CD4-positive, alpha-beta memory T cell (primary cell): ENCODE measurements at regions not wholly inside any gene's neighbourhood (a gene's known extent, or its start where the extent isn't known, plus 50 kb on each side); places are given as distances from the start of the nearest gene placed in this dataset.

Source experiments
- CTCF ChIA-PET: fragments of 350-600 bp; sonication (Branson Sonifier 250); formaldehyde crosslinking; loops from one replicate; lab custom pipeline; 2021; ENCODE audit warnings: inconsistent platforms; ENCODE audit not compliant: partially characterized antibody; lab: Charles Lee
- POLR2A ChIA-PET: fragments of 350-600 bp; sonication (Branson Sonifier 250); formaldehyde crosslinking; loops from one replicate; lab custom pipeline; 2021; ENCODE audit not compliant: partially characterized antibody; lab: Charles Lee
- DNase-seq, 5 donors: peaks; one replicate each; pipeline versions ENCODE4 v3.0.0 to v3.0.0-alpha.2; 2020 to 2022; ENCODE audit warnings: mixed read lengths in 1 of 5
- H3K27ac ChIP-seq: one replicate; pipeline ENCODE4 v1.7.0; 2013; ENCODE audit warnings: low read depth, low read length
- H3K27me3 ChIP-seq: 2 replicates; pipeline ENCODE4 v1.7.0; 2013; ENCODE audit warnings: mild to moderate bottlenecking, low read length, moderate library complexity; ENCODE audit not compliant: insufficient read depth
- H3K36me3 ChIP-seq: 2 replicates; pipeline ENCODE4 v1.7.0; 2013; ENCODE audit warnings: mild to moderate bottlenecking, low read length, moderate library complexity; ENCODE audit not compliant: insufficient read depth
- H3K4me1 ChIP-seq: 2 replicates; pipeline ENCODE4 v1.7.0; 2013; ENCODE audit warnings: mild to moderate bottlenecking, low read length, moderate library complexity; ENCODE audit not compliant: insufficient read depth
- H3K4me3 ChIP-seq, 2 donors: one replicate each; pipeline ENCODE4 v1.7.0; 2013; ENCODE audit warnings: low read length in 2 of 2, mild to moderate bottlenecking in 1 of 2
- H3K9me3 ChIP-seq, 2 donors: one replicate each; pipeline ENCODE4 v1.7.0; 2013; ENCODE audit warnings: low read length in 2 of 2, control low read depth in 1 of 2; ENCODE audit not compliant: control insufficient read depth in 1 of 2
- H3K27ac Mint-ChIP-seq, 7 donors: one replicate each; pipeline ENCODE4 v1.8.0; 2020 to 2021; ENCODE audit warnings: mixed read lengths in 7 of 7, mild to moderate bottlenecking in 6 of 7, inconsistent platforms in 3 of 7, moderate library complexity in 3 of 7
- H3K27me3 Mint-ChIP-seq, 2 donors: one replicate each; pipeline ENCODE4 v1.8.0; 2020 to 2021; ENCODE audit warnings: mixed read lengths in 2 of 2
- H3K36me3 Mint-ChIP-seq, 2 donors: one replicate each; pipeline ENCODE4 v1.8.0; 2020 to 2021; ENCODE audit warnings: mixed read lengths in 2 of 2, inconsistent platforms in 1 of 2, mild to moderate bottlenecking in 1 of 2
- H3K4me1 Mint-ChIP-seq, 4 donors: one replicate each; pipeline ENCODE4 v1.8.0; 2020 to 2021; ENCODE audit warnings: mixed read lengths in 4 of 4, mild to moderate bottlenecking in 1 of 4
- H3K4me3 Mint-ChIP-seq, 8 donors: one replicate each; pipeline ENCODE4 v1.8.0; 2020 to 2021; ENCODE audit warnings: mixed read lengths in 8 of 8, mild to moderate bottlenecking in 7 of 8, moderate library complexity in 6 of 8, inconsistent platforms in 3 of 8
- H3K9me3 Mint-ChIP-seq, 8 donors: one replicate each; pipeline ENCODE4 v1.8.0; 2020 to 2021; ENCODE audit warnings: mixed read lengths in 8 of 8, mild to moderate bottlenecking in 5 of 8, inconsistent platforms in 3 of 8, moderate library complexity in 1 of 8
- intact Hi-C: fragments of 100-400 bp; cut with micrococcal nuclease; formaldehyde crosslinking; loops from one replicate; pipeline ENCODE4 v1.15.1; 2023

DNA sequence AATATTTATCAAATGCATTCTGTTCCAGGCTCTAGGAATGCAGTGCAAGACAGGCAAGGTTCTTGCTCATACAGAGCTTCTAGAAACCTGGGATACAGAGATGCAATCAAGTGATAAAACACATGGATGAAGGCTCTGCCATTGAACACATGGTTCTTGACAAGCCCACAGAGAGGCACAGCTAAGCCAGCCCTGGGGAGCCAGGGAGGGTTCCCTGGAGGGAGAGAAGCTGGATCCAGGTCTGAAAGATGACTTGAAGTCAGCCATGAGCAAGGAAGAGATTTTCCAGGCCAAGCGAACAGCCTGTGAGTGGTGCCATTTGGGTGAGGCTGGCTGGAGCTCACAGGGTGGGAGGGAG lies 66.2 kb downstream of the IRF2BPL start:
- H3K4me3 Mint-ChIP-seq = peak overlapping the region; percentile 73 to 93 (median 86)
- DNase-seq = no peak
- CTCF ChIA-PET = interaction anchor here (0.8 to 3.1 kb wide), 36 partner anchors 9 to 161 kb away, joined by 3 to 37 read pairs (median 4); no protein-coding TSS in a partner anchor
- H3K9me3 ChIP-seq = no peaks in the 10 kb centered on the region
- peaks cover 78% of the 10 kb centered on the region for H3K4me1 ChIP-seq
- peak overlapping the region; percentile 48 to 61 for H3K4me3 ChIP-seq
- intact Hi-C loops = loop anchor here (1.0 to 2.0 kb wide), 5 partner anchors 15 to 136 kb away; partner anchors contain the start of gene CIPC
- no peaks in the 10 kb centered on the region for H3K36me3 Mint-ChIP-seq
- POLR2A ChIA-PET = interaction anchor here (0.6 to 3.3 kb wide), 28 partner anchors 9 to 196 kb away, joined by 3 to 106 read pairs (median 8); partner anchors contain the start of gene IRF2BPL
- no peaks in the 10 kb centered on the region for H3K9me3 Mint-ChIP-seq
- peak overlapping the region; percentile 81 for H3K27ac ChIP-seq
- no peaks in the 10 kb centered on the region for H3K27me3 ChIP-seq
- peak overlapping the region; percentile 87 to 100 (median 97) for H3K27ac Mint-ChIP-seq
- H3K36me3 ChIP-seq = no peaks in the 10 kb centered on the region
- no peaks in the 10 kb centered on the region for H3K27me3 Mint-ChIP-seq
- peaks cover 50 to 79% (median 63%) of the 10 kb centered on the region in 4 donors for H3K4me1 Mint-ChIP-seq

DNA sequence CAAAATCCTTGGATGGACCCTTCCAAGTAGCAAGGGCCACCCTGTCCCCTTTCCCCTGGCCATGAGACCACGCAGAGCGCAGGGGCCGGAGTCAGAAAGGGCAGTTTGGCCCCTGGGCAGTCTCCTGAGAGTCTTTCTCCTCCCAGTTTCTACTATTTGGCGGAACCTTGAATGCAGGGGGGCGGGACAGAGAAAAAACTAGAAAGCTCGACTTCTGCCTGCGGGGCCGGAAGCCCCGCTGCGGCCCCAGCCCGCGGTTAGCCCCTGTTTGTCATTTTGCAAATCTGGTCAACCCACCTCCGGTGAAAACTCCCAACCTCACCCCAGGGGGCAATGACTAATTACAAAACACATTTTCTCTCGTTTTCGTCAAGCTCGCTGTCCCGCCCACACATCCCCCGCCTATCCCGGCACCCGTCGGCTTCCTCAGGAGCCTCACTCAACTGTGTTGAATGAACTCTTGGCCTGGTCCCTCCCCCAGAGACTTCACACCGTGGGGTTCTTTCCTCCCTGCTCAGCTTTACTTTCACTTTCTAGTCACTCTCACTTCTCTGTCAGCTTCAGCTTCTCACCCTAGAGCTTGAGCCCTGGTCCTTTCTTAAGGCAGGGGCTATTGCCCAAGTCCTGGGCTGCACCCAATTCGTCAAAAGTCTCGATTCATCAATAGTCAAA lies 66.7 kb downstream of the IRF2BPL start:
- ChIA-PET CTCF (interaction anchor here (0.8 to 3.1 kb wide), 37 partner anchors 8 to 162 kb away, joined by 3 to 37 read pairs (median 4); no protein-coding TSS in a partner anchor), POLR2A (interaction anchor here (0.6 to 3.3 kb wide), 29 partner anchors 9 to 195 kb away, joined by 3 to 106 read pairs (median 7); partner anchors contain the start of gene IRF2BPL)
- intact Hi-C loops = loop anchor here (1.0 to 2.0 kb wide), 8 partner anchors 15 to 359 kb away; partner anchors contain the start of genes CIPC, GSTZ1, IRF2BPL and POMT2
- peak overlapping the region; percentile 87 to 100 (median 97) for H3K27ac Mint-ChIP-seq
- H3K36me3 Mint-ChIP-seq = no peaks in the 10 kb centered on the region
- peak overlapping the region; percentile 48 to 61 for H3K4me3 ChIP-seq
- H3K4me1 Mint-ChIP-seq = peaks cover 54 to 84% (median 68%) of the 10 kb centered on the region in 4 donors
- DNase-seq = peak; percentile 92 to 100 (median 96)
- peaks cover 0 to 1% (median 0%) of the 10 kb centered on the region in 8 donors for H3K9me3 Mint-ChIP-seq
- no peaks in the 10 kb centered on the region for H3K27me3 ChIP-seq
- no peaks in the 10 kb centered on the region for H3K36me3 ChIP-seq
- no peaks in the 10 kb centered on the region for H3K27me3 Mint-ChIP-seq
- peak overlapping the region; percentile 81 for H3K27ac ChIP-seq
- peak overlapping the region; percentile 73 to 93 (median 86) for H3K4me3 Mint-ChIP-seq
- H3K9me3 ChIP-seq = no peaks in the 10 kb centered on the region
- H3K4me1 ChIP-seq = peaks cover 83% of the 10 kb centered on the region

DNA sequence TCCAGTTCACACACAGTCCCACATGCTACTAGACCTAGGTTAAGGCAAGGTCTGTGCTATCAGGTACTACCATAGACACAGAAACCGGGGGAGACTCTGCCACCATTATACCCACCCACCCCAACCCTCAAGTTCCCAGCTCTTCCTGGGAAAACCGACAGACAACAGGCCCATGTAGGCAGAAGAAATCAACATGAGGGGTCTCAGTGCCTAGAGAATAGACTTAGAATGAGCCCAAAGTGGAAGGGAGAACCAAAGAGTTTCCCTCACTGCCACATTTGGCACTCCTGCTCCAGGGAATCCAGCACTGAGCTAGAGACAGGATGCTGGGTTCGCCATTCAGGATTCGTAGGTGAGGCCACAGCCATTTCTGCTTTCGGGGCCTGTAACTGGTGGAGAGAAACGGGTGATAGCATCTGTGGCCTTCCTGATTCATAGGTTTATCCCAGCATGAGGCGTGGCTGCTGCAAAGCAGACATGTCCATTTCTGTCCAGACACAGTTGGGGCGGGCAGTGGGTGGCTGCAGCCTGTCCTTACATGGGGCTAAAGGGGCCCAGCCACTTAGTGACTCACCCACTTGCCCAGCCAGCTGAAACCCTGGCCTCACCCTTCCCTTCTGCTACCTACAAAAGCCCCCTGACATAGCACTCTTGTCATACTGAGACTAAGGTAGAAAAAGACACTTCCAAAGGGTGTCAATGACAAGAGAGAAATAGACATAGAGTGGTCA lies 69.4 kb downstream of the IRF2BPL start:
- Histone ChIP-seq H3K4me3 (no peak overlapping the region), H3K27me3 (no peaks in the 10 kb centered on the region), H3K9me3 (no peaks in the 10 kb centered on the region), H3K27ac (peak overlapping the region; percentile 34), H3K4me1 (peaks cover 86% of the 10 kb centered on the region), H3K36me3 (no peaks in the 10 kb centered on the region)
- Mint-ChIP-seq H3K27ac (peak overlapping the region; percentile 87 to 99 (median 96)), H3K36me3 (peaks cover 0 to 3% of the 10 kb centered on the region in 2 donors), H3K27me3 (no peaks in the 10 kb centered on the region), H3K4me3 (peak overlapping the region in 1 of 8 donors; percentile 40), H3K4me1 (peaks cover 56 to 91% (median 71%) of the 10 kb centered on the region in 4 donors), H3K9me3 (peaks cover 0 to 4% (median 0%) of the 10 kb centered on the region in 8 donors)
- DNase-seq = peak in 1 of 5 donors; percentile 35
- intact Hi-C loops = no loop called here
- CTCF ChIA-PET = interaction anchor here (0.9 to 2.5 kb wide), 3 partner anchors 42 to 111 kb away, joined by 3 to 11 read pairs (median 7); no protein-coding TSS in a partner anchor
- POLR2A ChIA-PET = interaction anchor here (8.1 kb wide), 1 partner anchor 68 kb away, joined by 132 read pairs; the partner anchor contains the start of gene IRF2BPL

DNA sequence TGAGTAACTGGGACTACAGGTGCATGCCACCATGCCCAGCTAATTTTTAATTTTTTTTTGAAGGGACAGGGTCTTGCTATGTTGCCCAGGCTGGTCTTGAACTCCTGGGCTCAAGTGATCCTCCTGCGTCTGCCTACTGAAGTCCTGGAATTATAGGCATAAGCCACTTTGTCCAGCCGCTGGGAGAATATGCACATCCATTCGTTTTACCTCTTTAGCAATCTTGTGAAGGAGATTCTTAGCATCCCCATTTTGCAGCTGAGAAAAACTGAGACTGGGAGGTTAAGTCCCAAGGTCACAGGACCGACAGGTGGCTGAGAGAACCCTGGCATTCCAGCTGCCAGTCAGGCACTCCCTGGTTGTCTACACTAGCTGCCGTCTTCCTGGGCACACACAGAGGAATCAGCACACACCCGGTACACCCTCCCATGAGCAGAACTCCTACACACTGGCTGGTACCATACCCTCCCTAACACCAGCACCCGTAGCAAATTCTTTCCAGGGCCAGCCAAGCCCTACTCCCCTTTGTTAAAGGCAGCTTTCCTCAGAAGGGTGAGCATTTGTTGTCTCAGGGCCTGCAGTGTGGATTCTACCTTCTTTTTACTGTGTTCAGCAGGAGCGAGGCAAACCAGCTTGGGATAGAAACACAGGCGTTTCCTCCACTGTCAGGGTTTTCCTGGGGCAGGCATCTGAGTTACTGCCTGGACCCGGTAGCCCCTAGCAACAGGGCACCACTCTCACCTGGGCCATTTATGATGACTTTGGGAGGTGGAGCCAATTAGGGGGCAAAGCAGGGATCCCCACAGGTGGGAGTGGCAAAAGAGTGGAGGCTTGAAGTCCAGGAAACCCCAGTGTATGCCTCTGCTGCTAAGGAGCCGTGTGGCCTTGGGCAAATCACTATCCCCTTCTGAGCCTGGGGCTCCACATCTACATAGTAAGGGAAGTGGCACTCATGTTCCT lies 70.2 kb downstream of the IRF2BPL start:
- peaks cover 0 to 3% of the 10 kb centered on the region in 2 donors for H3K36me3 Mint-ChIP-seq
- no peaks in the 10 kb centered on the region for H3K27me3 Mint-ChIP-seq
- peaks cover 51 to 90% (median 68%) of the 10 kb centered on the region in 4 donors for H3K4me1 Mint-ChIP-seq
- POLR2A ChIA-PET = interaction anchor here (0.7 to 8.1 kb wide), 12 partner anchors 11 to 166 kb away, joined by 3 to 132 read pairs (median 5); partner anchors contain the start of gene IRF2BPL
- no peaks in the 10 kb centered on the region for H3K9me3 ChIP-seq
- H3K4me3 Mint-ChIP-seq = peak overlapping the region in 6 of 8 donors; percentile 17 to 89 (median 58)
- intact Hi-C loops = no loop called here
- no peak overlapping the region for H3K4me3 ChIP-seq
- H3K27ac Mint-ChIP-seq = peak overlapping the region; percentile 87 to 99 (median 96)
- no peaks in the 10 kb centered on the region for H3K36me3 ChIP-seq
- H3K27me3 ChIP-seq = no peaks in the 10 kb centered on the region
- H3K9me3 Mint-ChIP-seq = peaks cover 0 to 4% (median 0%) of the 10 kb centered on the region in 8 donors
- H3K27ac ChIP-seq = peak overlapping the region; percentile 94
- peaks cover 85% of the 10 kb centered on the region for H3K4me1 ChIP-seq
- peak in 1 of 5 donors; percentile 35 for DNase-seq
- CTCF ChIA-PET = interaction anchor here (0.9 to 2.5 kb wide), 6 partner anchors 42 to 112 kb away, joined by 3 to 11 read pairs (median 4); no protein-coding TSS in a partner anchor

GRCh38 chr14:76957224-76957891 lies 71.2 kb downstream of the IRF2BPL start:
- H3K4me3 Mint-ChIP-seq = peak overlapping the region; percentile 56 to 91 (median 73)
- ChIA-PET POLR2A (interaction anchor here (0.7 to 8.1 kb wide), 14 partner anchors 10 to 167 kb away, joined by 3 to 132 read pairs (median 6); partner anchors contain the start of gene IRF2BPL), CTCF (interaction anchor here (0.7 to 2.4 kb wide), 5 partner anchors 14 to 96 kb away, joined by 3 to 11 read pairs (median 4); no protein-coding TSS in a partner anchor)
- peak in 2 of 5 donors; percentile 18 to 50 for DNase-seq
- Histone ChIP-seq H3K4me3 (peak overlapping the region in 1 of 2 donors; percentile 64), H3K4me1 (peaks cover 78% of the 10 kb centered on the region), H3K27ac (peak overlapping the region; percentile 94), H3K27me3 (no peaks in the 10 kb centered on the region), H3K9me3 (no peaks in the 10 kb centered on the region), H3K36me3 (no peaks in the 10 kb centered on the region)
- H3K9me3 Mint-ChIP-seq = peaks cover 0 to 4% (median 0%) of the 10 kb centered on the region in 8 donors
- peak overlapping the region; percentile 87 to 99 (median 96) for H3K27ac Mint-ChIP-seq
- H3K4me1 Mint-ChIP-seq = peaks cover 43 to 83% (median 61%) of the 10 kb centered on the region in 4 donors
- peaks cover 0 to 3% of the 10 kb centered on the region in 2 donors for H3K36me3 Mint-ChIP-seq
- intact Hi-C loops = loop anchor here (2.0 kb wide), 1 partner anchor 141 kb away; the partner anchor contains the start of gene CIPC
- no peaks in the 10 kb centered on the region for H3K27me3 Mint-ChIP-seq
